Skin epidermis (tissue), 12 donors: ENCODE measurements at regions not wholly inside any gene's neighbourhood (a gene's known extent, or its start where the extent isn't known, plus 50 kb on each side); places are given as distances from the start of the nearest gene placed in this dataset.

ENCODE experiments used
- H3K27ac ChIP-seq, 21 experiments: fragments of 200-600 bp; sonication (generic) in 11 of 21; one replicate each; pipeline ENCODE4 v1.5.0; 2020; ENCODE audit warnings: mild to moderate bottlenecking in 3 of 21, inconsistent platforms in 2 of 21, moderate library complexity in 2 of 21
- H3K4me3 ChIP-seq, 7 experiments: fragments of 200-600 bp; sonication (generic) in 2 of 7; one replicate each; pipeline ENCODE4 v1.5.0; 2020; ENCODE audit warnings: inconsistent platforms in 2 of 7, mild to moderate bottlenecking in 2 of 7, moderate library complexity in 1 of 7

DNA sequence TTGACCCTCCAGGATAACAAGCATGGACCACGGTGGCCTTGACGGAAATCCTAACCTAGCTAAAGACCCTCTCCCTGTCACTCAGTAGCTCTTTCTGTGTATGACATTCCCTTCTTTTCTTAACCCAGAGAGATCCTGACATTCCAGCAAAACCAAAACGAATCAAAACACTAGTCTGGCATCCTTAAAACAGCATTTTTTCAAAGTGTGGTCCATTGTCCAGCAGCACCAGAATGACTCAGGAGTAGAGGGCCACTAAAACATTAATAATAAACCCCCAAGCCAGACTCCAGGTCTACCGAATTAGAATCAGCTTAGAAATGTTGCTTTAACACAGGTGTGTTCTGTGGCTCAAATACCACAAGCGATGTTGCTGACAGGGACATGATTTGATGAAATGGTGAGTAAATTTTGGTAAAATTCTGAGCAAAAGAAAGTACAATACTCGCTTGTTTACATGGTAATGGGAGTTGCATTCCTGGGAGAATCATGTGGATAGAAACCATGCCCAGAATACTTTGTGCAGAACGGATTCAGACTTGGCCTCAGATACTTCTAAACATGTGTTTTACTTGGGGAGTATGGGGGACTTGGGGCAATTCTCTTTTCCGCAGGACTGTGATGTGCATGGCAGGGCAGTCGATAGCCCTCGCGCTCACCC, 174.2 kb upstream of the KCNG1 start:
- Histone ChIP-seq H3K4me3 (no peak overlapping the region), H3K27ac (no peak overlapping the region)

- H3K27ac ChIP-seq, result no peak overlapping the region
- H3K4me3 ChIP-seq, result no peak overlapping the region
These were observed 173.1 kb upstream of the KCNG1 start for GRCh38 chr20:51195990-51196389.

- Histone ChIP-seq H3K27ac (no peak overlapping the region), H3K4me3 (no peak overlapping the region)
These were observed 172.6 kb upstream of the KCNG1 start for GRCh38 chr20:51195419-51195901.

DNA sequence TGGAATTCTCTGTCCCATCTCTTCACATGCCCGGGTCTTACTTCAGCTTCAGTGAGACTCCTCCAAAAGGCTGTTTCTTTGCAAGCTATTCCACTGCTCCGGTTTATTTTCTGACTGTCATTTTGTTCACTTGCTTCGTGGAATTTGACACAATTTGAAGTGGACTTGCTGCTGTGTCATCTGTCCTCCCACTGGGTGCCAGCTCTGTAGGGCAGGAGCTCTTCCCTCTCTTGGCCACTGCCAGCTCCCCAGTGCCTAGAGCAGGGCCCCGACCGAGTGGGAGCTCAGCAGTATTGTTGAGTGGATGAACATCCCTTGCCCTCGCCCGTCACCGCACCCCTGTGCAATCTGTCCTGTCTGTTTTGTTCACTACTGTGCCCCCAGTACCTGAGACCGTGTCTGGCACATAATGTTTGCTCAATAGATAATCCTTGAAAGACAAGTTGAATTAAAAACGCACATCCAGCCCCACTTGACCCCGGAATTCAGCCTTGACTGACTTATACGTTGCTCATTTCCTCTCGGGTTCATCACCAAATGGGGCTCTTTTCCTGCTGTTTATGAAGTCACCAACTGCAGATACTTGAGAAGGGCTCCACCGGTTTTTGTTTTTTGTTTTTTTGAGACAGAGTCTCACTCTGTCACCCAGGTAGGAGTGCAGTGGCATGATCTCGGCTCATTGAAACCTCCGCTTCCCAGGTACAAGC, 170.3 kb upstream of the KCNG1 start:
- no peak overlapping the region for H3K4me3 ChIP-seq
- no peak overlapping the region for H3K27ac ChIP-seq

GRCh38 chr20:51190783-51191180, 167.9 kb upstream of the KCNG1 start:
- no peak overlapping the region for H3K4me3 ChIP-seq

GRCh38 chr20:51189814-51190782, 167.2 kb upstream of the KCNG1 start:
- no peak overlapping the region for H3K4me3 ChIP-seq
- H3K27ac ChIP-seq, result no peak overlapping the region

More at GRCh38 chr20:51190783-51191180, 167.9 kb upstream of the KCNG1 start:
- H3K27ac ChIP-seq, result no peak overlapping the region

- H3K27ac ChIP-seq, result no peak overlapping the region
- H3K4me3 ChIP-seq, result no peak overlapping the region
These were observed 166.0 kb upstream of the KCNG1 start for GRCh38 chr20:51188941-51189340.

DNA sequence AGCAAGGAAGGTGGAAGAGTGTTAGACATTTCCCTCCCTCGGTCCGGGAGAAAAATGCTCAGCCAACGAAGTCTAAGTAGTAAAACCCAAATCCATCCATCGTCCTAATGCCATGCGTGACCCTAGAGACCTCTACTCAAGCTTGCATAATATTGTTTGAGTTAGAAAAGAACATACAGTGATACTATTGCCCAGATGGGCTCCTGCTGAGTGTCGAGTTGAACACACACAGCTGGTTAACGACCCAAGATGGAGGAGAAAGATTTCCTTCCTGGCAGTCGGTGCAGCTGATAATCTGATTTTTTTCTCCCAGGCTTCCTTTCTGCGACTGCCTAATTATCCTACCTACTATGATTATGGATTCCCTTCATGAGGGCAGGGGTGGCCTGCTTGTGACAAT, 164.4 kb upstream of the KCNG1 start:
- Histone ChIP-seq H3K27ac (no peak overlapping the region), H3K4me3 (no peak overlapping the region)

DNA sequence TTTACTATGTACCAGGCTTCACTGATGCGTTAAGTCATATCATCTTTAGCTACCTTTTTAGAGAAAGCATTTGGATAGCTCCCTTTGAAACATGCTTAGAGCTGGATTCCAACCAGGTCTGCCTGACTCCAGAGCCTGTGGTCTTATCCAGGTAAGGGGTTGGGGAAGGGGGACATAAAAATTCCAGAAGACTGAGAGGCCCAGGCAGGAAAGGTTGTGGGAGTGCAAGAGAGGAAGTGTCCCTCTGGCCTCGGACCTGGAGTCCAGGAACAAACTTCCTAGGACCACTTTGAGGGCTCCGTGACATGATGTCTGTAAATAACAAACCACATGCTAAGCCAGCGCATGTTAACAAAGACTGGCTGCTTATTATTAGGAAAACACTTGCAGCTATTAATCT, 163.0 kb upstream of the KCNG1 start:
- Histone ChIP-seq H3K4me3 (no peak overlapping the region), H3K27ac (no peak overlapping the region)

- no peak overlapping the region for H3K4me3 ChIP-seq
- H3K27ac ChIP-seq, result no peak overlapping the region
These were observed 162.4 kb upstream of the KCNG1 start for GRCh38 chr20:51185277-51185676.

GRCh38 chr20:51184289-51184688, 161.4 kb upstream of the KCNG1 start:
- Histone ChIP-seq H3K27ac (no peak overlapping the region), H3K4me3 (no peak overlapping the region)

DNA sequence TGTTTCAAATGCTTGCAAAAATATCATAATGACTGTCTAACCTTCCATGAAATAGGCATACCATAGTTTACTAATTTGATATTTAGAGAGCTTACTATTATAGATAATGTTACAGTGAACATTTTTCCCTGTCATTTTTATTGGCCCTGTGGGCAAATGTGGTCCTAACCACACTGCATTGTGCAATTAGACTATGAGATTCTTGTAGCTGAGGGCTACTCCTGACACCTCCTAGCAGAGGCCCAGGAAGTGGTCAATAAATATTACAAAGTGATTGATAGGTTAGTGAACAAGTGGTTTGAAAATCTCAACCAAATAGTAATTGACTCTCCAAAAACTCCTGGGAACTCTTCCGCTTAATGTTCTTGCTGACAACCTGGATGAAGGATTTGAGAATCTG, 160.5 kb upstream of the KCNG1 start:
- Histone ChIP-seq H3K27ac (no peak overlapping the region), H3K4me3 (no peak overlapping the region)

- Histone ChIP-seq H3K27ac (no peak overlapping the region), H3K4me3 (no peak overlapping the region)
These were observed 159.7 kb upstream of the KCNG1 start for GRCh38 chr20:51182571-51182970.

- H3K27ac ChIP-seq, result no peak overlapping the region
- no peak overlapping the region for H3K4me3 ChIP-seq
These were observed 155.2 kb upstream of the KCNG1 start for GRCh38 chr20:51178153-51178552.

GRCh38 chr20:51176876-51177275, 154.0 kb upstream of the KCNG1 start:
- H3K4me3 ChIP-seq, result no peak overlapping the region

DNA sequence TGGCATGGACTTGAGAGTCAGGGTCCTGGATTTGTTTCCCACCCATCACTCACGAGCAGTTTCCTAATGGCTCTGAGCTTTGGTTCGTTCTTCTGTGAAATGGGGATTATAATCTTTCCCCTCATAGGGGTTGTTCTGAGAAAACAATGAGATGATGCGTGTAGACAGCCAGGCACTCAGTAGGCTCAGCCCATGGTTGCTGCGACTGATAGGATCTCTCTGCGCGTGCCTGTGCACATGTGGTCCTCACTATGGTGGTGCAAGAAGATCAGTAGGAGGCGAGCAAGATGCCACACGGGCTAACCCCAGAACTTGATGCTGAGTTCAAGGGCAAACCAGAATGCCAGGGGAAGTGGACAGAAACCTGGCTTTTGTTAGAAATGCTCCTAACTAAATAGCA, 153.5 kb upstream of the KCNG1 start:
- H3K4me3 ChIP-seq, result no peak overlapping the region

More at GRCh38 chr20:51176876-51177275, 154.0 kb upstream of the KCNG1 start:
- no peak overlapping the region for H3K27ac ChIP-seq

DNA sequence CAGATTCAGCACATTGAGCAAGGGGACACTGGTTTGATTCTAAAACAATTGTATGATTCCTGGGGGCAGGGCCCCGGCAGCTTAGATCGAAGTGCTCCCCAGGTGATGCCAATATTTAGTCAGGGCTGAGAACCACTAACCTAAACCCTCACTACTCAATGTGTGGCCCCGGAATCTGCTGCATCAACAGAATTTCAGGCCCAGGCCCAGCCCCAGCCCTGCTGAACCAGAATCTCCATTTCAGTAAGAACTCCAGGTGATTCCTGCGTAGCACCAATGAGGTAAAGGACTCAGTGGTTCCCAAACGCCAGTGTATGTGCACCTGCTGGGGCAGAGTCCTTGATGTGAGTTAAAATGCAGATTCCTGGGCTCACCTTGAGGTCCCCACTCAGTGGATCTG, 152.8 kb upstream of the KCNG1 start:
- no peak overlapping the region for H3K27ac ChIP-seq
- no peak overlapping the region for H3K4me3 ChIP-seq

More for the DNA sequence above, 153.5 kb upstream of the KCNG1 start:
- H3K27ac ChIP-seq, result no peak overlapping the region

GRCh38 chr20:51175156-51175555, 152.2 kb upstream of the KCNG1 start:
- no peak overlapping the region for H3K4me3 ChIP-seq
- no peak overlapping the region for H3K27ac ChIP-seq

- H3K27ac ChIP-seq, result no peak overlapping the region
- no peak overlapping the region for H3K4me3 ChIP-seq
These were observed 151.6 kb upstream of the KCNG1 start for GRCh38 chr20:51174536-51174935.
